ENCODE measurements at regions not wholly inside any gene's neighbourhood (a gene's known extent, or its start where the extent isn't known, plus 50 kb on each side); places are given as distances from the start of the nearest gene placed in this dataset.

GRCh38 chr2:67771380-67771779 lies 291.4 kb downstream of the C1D start:
- Mint-ChIP-seq H3K9me3 (ENCODE audit: unreplicated experiment) (no peaks in the 10 kb centered on the region), H3K36me3 (ENCODE audit: unreplicated experiment) (no peaks in the 10 kb centered on the region), H3K4me3 (ENCODE audit: unreplicated experiment) (no peak overlapping the region), H3K27me3 (ENCODE audit: unreplicated experiment) (peaks cover 7% of the 10 kb centered on the region), H3K4me1 (ENCODE audit: unreplicated experiment) (no peaks in the 10 kb centered on the region), H3K27ac (ENCODE audit: unreplicated experiment) (no peak overlapping the region)
- no peak for DNase-seq (ENCODE audit: extremely low spot score, unreplicated experiment)
- TF ChIP-seq CTCF (IDR thresholded peaks at IDR 0.05) = no peak

DNA sequence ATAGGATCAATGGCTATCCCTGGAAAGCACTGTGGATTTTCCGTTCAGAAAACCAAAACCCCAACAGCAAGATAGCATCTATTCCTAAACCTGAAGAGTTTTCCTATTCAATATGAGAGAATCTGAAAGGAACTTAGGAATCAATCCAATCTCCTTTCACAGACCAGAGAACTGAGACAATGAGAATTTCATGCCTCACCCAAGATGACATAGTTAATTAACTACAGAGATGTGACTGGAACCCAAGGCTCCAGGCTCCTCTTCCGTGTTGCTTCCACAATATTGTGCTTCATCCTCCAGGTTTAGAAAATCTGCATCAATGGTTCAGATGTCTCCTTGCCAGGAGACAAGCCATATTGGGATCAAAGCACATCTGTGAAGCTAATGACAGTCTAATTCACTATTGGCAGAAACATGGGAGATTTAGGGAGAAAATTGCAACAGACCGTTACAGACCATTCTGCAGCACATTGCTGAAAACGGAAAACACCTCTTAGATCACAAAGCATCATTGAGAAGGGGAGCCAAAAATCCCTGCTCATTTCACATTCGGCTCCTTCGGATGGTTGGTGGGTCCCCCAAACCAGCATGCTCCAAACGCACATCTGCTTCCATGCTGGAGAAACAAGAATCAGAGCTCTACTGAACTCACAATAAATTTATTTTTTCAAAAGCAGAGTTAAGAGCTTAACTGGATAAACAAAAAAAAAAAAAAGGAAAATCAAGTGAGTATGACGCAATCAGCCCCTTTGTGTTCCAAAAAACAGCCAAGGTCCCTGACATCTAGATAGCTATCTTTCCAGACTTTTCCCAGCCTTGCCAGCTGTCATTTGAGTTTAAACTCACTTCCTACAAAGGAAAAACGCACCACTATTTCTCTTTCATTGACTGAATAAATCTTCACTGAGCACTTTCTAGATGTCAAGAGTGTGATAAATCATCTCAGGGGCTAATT lies 290.3 kb downstream of the C1D start:
- no peaks in the 10 kb centered on the region for H3K9me3 Mint-ChIP-seq (ENCODE audit: unreplicated experiment)
- H3K4me1 Mint-ChIP-seq (ENCODE audit: unreplicated experiment) = no peaks in the 10 kb centered on the region
- no peak for TF ChIP-seq CTCF (IDR thresholded peaks at IDR 0.05)
- no peaks in the 10 kb centered on the region for H3K36me3 Mint-ChIP-seq (ENCODE audit: unreplicated experiment)
- H3K4me3 Mint-ChIP-seq (ENCODE audit: unreplicated experiment) = no peak overlapping the region
- DNase-seq (ENCODE audit: extremely low spot score, unreplicated experiment) = no peak
- H3K27ac Mint-ChIP-seq (ENCODE audit: unreplicated experiment) = no peak overlapping the region
- H3K27me3 Mint-ChIP-seq (ENCODE audit: unreplicated experiment) = peaks cover 4% of the 10 kb centered on the region

DNA sequence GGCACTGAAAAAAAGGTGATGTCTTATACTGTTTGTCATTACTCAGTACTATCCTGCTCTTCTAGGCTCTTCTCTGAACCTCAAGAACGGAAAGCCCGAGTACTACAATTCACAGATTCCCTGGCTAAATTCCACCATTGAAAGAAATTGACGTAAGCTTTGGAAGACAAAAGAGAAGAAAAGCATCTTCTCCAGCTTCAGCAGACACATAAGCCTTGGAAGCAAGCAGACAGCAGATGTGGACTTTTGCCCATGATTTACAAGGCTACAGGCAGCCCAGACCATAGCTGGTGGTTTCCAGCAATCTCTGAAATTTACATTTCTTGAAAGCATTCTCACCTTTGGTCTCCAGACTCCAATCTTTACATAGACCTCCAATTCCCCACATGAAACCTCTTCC lies 289.0 kb downstream of the C1D start:
- Mint-ChIP-seq H3K27me3 (ENCODE audit: unreplicated experiment) (peaks cover 3% of the 10 kb centered on the region), H3K36me3 (ENCODE audit: unreplicated experiment) (no peaks in the 10 kb centered on the region), H3K9me3 (ENCODE audit: unreplicated experiment) (no peaks in the 10 kb centered on the region), H3K27ac (ENCODE audit: unreplicated experiment) (no peak overlapping the region), H3K4me3 (ENCODE audit: unreplicated experiment) (no peak overlapping the region), H3K4me1 (ENCODE audit: unreplicated experiment) (no peaks in the 10 kb centered on the region)
- TF ChIP-seq CTCF (IDR thresholded peaks at IDR 0.05) = no peak
- no peak for DNase-seq (ENCODE audit: extremely low spot score, unreplicated experiment)

DNA sequence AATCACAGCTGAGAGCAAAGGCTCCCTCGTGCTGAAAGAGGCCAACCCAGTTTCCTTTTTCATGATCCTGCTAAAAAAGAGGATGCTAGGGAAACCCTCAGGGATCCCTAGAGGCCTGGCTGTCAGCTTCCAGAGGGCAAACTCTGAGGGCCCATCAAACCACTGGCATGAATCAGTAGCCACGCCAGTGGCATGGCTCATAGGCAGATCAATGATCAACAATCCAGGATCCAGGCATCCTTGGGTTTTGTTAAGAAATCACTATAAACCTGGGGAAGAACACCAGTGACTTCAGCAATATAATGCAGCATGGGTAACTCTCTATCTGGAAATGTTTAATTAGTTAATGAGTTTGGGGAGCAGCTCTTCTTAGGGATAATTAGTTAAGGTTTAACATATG lies 286.5 kb downstream of the C1D start:
- no peak for DNase-seq (ENCODE audit: extremely low spot score, unreplicated experiment)
- peaks cover 13% of the 10 kb centered on the region for H3K4me1 Mint-ChIP-seq (ENCODE audit: unreplicated experiment)
- no peak for TF ChIP-seq CTCF (IDR thresholded peaks at IDR 0.05)
- no peak overlapping the region for H3K4me3 Mint-ChIP-seq (ENCODE audit: unreplicated experiment)
- H3K36me3 Mint-ChIP-seq (ENCODE audit: unreplicated experiment) = no peaks in the 10 kb centered on the region
- H3K27ac Mint-ChIP-seq (ENCODE audit: unreplicated experiment) = no peak overlapping the region
- peaks cover 3% of the 10 kb centered on the region for H3K27me3 Mint-ChIP-seq (ENCODE audit: unreplicated experiment)
- H3K9me3 Mint-ChIP-seq (ENCODE audit: unreplicated experiment) = no peaks in the 10 kb centered on the region

GRCh38 chr2:67777010-67777409 lies 285.8 kb downstream of the C1D start:
- Mint-ChIP-seq H3K36me3 (ENCODE audit: unreplicated experiment) (no peaks in the 10 kb centered on the region), H3K4me1 (ENCODE audit: unreplicated experiment) (peaks cover 17% of the 10 kb centered on the region), H3K9me3 (ENCODE audit: unreplicated experiment) (no peaks in the 10 kb centered on the region), H3K27ac (ENCODE audit: unreplicated experiment) (no peak overlapping the region), H3K4me3 (ENCODE audit: unreplicated experiment) (no peak overlapping the region), H3K27me3 (ENCODE audit: unreplicated experiment) (peaks cover 3% of the 10 kb centered on the region)
- DNase-seq (ENCODE audit: extremely low spot score, unreplicated experiment) = no peak
- no peak for TF ChIP-seq CTCF (IDR thresholded peaks at IDR 0.05)

Data from osteocyte (in vitro differentiated cells).